Osteocyte (in vitro differentiated cells): ENCODE measurements at regions not wholly inside any gene's neighbourhood (a gene's known extent, or its start where the extent isn't known, plus 50 kb on each side); places are given as distances from the start of the nearest gene placed in this dataset.

ENCODE experiments used
- DNase-seq: peaks from one replicate; pipeline ENCODE4 v3.0.0; 2021; ENCODE audit warnings: mixed read lengths; ENCODE audit not compliant: unreplicated experiment; ENCODE audit errors: extremely low spot score
- H3K27ac Mint-ChIP-seq: one replicate; pipeline ENCODE4 v1.8.0; 2021; ENCODE audit warnings: mild to moderate bottlenecking, mixed read lengths; ENCODE audit not compliant: unreplicated experiment
- H3K27me3 Mint-ChIP-seq: one replicate; pipeline ENCODE4 v1.8.0; 2021; ENCODE audit warnings: mixed read lengths; ENCODE audit not compliant: unreplicated experiment
- H3K36me3 Mint-ChIP-seq: one replicate; pipeline ENCODE4 v1.8.0; 2021; ENCODE audit warnings: mixed read lengths; ENCODE audit not compliant: unreplicated experiment
- H3K4me1 Mint-ChIP-seq: one replicate; pipeline ENCODE4 v1.8.0; 2021; ENCODE audit warnings: mixed read lengths; ENCODE audit not compliant: unreplicated experiment
- H3K4me3 Mint-ChIP-seq: one replicate; pipeline ENCODE4 v1.8.0; 2021; ENCODE audit warnings: mild to moderate bottlenecking, moderate library complexity, mixed read lengths; ENCODE audit not compliant: unreplicated experiment
- H3K9me3 Mint-ChIP-seq: one replicate; pipeline ENCODE4 v1.8.0; 2021; ENCODE audit warnings: mixed read lengths; ENCODE audit not compliant: unreplicated experiment
- TF ChIP-seq, protein P1 (sequence below): fragments of 200-600 bp; sonication (generic); IDR thresholded peaks from 2 replicates; pipeline ENCODE4 v1.5.0; 2021; ENCODE audit warnings: antibody characterized with exemption, mild to moderate bottlenecking, moderate library complexity

DNA sequence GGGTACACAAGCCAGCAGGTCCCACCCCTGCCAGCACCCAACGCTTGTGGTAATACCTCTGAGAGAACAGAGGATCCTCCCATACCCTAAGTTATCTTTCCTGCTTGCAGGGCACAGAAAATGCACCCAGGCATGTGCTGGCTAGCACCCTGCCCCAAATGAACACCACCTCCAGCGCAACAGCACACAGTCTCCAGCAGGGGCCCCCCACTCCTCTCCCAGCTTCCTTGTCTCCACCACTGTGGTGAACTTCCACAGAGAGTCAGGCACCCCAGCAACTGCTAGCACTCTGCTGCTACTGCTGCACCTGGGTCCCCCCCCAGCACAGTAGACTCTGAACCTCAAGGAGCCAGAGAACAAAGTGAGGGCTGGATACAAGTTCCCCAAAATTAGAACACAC lies 216.8 kb upstream of the CNTNAP5 start:
- TF ChIP-seq, protein P1, sequence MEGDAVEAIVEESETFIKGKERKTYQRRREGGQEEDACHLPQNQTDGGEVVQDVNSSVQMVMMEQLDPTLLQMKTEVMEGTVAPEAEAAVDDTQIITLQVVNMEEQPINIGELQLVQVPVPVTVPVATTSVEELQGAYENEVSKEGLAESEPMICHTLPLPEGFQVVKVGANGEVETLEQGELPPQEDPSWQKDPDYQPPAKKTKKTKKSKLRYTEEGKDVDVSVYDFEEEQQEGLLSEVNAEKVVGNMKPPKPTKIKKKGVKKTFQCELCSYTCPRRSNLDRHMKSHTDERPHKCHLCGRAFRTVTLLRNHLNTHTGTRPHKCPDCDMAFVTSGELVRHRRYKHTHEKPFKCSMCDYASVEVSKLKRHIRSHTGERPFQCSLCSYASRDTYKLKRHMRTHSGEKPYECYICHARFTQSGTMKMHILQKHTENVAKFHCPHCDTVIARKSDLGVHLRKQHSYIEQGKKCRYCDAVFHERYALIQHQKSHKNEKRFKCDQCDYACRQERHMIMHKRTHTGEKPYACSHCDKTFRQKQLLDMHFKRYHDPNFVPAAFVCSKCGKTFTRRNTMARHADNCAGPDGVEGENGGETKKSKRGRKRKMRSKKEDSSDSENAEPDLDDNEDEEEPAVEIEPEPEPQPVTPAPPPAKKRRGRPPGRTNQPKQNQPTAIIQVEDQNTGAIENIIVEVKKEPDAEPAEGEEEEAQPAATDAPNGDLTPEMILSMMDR: no peak
- Mint-ChIP-seq H3K4me3 (no peak overlapping the region), H3K4me1 (no peaks in the 10 kb centered on the region), H3K36me3 (no peaks in the 10 kb centered on the region), H3K27ac (no peak overlapping the region), H3K27me3 (no peaks in the 10 kb centered on the region), H3K9me3 (peaks cover 72% of the 10 kb centered on the region)
- DNase-seq: no peak

DNA sequence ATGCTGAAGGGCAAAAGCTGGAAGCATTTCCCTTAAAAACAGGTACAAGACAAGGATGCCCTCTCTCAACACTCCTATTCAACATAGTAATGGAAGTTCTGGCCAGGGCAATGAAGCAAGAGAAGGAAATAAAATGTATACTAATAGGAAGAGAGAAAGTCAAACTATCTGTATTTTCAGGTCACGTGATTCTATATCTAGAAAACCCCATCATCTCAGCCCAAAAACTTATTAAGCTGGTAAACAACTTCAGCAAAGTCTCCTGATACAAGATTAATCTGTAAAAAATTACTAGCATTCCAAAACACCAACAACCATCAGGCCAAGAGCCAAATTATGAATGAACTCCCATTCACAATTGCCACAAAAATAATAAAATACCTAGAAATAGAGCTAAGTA lies 213.2 kb upstream of the CNTNAP5 start:
- Mint-ChIP-seq H3K9me3 (peaks cover 54% of the 10 kb centered on the region), H3K36me3 (no peaks in the 10 kb centered on the region), H3K4me1 (no peaks in the 10 kb centered on the region), H3K27ac (no peak overlapping the region), H3K4me3 (no peak overlapping the region), H3K27me3 (no peaks in the 10 kb centered on the region)
- TF ChIP-seq, protein P1: no peak
- DNase-seq: no peak

DNA sequence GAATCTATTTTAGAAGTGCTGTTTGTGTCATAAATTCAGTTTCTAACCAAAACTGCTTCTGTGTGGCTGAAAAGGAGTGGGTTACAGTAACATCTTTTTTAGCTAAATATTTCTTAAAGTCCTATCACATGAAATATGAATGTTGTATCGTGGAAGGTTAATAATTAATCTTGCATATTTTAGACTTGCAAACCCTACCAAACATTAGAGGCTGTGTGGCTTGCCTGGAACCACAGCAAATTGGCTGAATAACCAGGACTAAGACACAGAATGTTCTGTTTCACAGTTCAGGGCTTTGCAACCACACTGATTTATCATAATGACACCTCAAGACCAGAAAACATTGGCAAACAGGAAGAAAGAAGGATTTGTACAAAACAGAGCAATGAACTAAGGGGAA lies 208.9 kb upstream of the CNTNAP5 start:
- Mint-ChIP-seq H3K9me3 (peaks cover 47% of the 10 kb centered on the region), H3K36me3 (no peaks in the 10 kb centered on the region), H3K27me3 (no peaks in the 10 kb centered on the region)

DNA sequence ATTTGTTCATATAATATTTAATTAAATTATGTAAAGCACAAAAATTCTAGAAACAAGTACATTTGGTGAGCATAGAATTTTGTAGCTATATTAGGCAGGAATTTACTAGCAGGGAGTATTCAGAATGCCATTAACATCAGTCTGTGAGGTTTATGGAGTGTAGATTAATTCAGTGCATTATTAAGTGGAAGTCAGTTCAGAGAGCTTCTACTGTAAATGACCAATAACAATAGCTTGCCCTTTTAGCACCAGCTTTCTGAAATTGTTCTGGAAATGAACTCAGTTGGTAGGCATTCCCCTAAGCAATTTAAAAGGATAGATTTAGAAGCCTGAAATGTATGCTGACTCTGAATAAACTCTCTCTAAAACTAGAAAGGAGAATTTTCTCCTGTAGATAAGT lies 208.2 kb upstream of the CNTNAP5 start:
- TF ChIP-seq, protein P1: no peak
- H3K4me1 Mint-ChIP-seq: no peaks in the 10 kb centered on the region
- H3K9me3 Mint-ChIP-seq: peaks cover 46% of the 10 kb centered on the region
- H3K36me3 Mint-ChIP-seq: no peaks in the 10 kb centered on the region
- no peak overlapping the region for H3K4me3 Mint-ChIP-seq
- DNase-seq: no peak
- H3K27me3 Mint-ChIP-seq: no peaks in the 10 kb centered on the region
- H3K27ac Mint-ChIP-seq: no peak overlapping the region

More for the DNA sequence above, 208.9 kb upstream of the CNTNAP5 start:
- DNase-seq: no peak
- Mint-ChIP-seq H3K27ac (no peak overlapping the region), H3K4me1 (no peaks in the 10 kb centered on the region), H3K4me3 (no peak overlapping the region)
- TF ChIP-seq, protein P1: no peak

DNA sequence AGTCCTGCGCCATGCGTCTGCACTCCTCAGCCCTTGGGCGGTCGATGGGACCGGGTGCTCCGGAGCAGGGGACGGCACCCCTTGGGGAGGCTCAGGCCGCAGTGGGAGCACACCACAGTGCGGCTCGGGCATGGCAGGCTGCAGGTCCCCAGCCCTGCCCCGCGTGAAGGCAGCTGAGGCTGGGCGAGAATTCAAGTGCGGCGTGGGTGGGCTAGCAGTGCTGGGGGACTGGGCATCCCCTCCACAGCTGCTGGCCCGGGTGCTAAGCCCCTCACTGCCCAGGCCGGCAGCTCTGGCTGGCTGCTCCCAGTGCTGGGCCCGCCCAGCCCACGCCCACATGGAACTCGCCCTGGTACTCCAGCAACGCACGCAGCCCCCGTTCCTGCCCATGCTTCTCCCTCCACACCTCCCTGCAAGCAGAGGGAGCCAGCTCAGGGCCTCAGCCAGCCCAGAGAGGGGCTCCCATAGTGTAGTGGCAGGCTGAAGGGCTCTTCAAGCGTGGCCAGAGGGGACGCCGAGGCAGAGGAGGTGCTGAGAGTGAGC lies 198.3 kb upstream of the CNTNAP5 start:
- Mint-ChIP-seq H3K9me3 (peaks cover 66% of the 10 kb centered on the region), H3K4me1 (no peaks in the 10 kb centered on the region), H3K4me3 (no peak overlapping the region), H3K27ac (no peak overlapping the region), H3K36me3 (no peaks in the 10 kb centered on the region), H3K27me3 (no peaks in the 10 kb centered on the region)
- DNase-seq: peak; percentile 77
- TF ChIP-seq, protein P1: no peak
